NCI-H1930 (cell line): ENCODE measurements at regions not wholly inside any gene's neighbourhood (a gene's known extent, or its start where the extent isn't known, plus 50 kb on each side); places are given as distances from the start of the nearest gene placed in this dataset.
"Not testable (repeated sequence)": the region's sequence is repeated elsewhere in the genome, so short reads cannot be mapped to it uniquely, and the experiment has no call there.

Experiments used
- DNase-seq, 2 experiments: peaks; one replicate each; lab custom pipeline; 2025; lab: John Stamatoyannopoulos, UW

DNA sequence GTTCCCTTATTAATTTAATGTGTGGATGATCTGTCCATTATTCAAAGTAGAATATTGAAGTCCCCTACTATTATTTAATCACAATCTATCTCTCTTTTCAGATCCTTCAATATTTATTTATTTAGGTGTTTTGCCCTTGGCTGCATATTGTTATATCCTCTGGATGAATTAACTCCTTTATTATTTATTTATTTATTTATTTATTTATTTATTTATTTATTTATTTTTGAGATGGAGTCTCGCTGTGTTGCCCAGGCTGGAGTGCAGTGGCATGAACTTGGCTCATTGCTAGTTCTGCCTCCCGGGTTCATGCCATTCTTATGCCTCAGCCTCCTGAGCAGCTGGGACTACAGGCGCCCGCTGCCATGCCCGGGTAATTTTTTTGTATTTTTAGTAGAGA is 776.6 kb upstream of the NXPH2 start:
- DNase-seq: no peak

DNA sequence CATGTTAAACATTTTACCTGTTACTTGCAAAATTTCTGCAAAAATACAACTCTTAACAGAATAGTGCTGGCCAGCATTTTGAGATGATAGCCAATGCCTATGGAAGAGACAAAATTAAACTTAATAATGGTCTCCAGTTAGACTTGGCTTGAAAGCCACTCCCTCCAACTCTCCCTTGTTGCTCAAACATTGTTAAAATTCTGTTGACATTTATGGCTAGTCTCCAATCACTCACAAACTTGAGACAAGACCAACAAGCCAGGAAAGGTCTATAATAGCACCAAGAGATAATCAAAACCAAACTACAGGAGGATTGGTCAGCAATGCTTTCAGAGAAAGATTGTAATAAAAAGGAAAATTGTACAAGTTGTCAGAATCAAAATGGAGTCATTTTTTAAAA is 770.7 kb upstream of the NXPH2 start:
- no peak for DNase-seq

DNA sequence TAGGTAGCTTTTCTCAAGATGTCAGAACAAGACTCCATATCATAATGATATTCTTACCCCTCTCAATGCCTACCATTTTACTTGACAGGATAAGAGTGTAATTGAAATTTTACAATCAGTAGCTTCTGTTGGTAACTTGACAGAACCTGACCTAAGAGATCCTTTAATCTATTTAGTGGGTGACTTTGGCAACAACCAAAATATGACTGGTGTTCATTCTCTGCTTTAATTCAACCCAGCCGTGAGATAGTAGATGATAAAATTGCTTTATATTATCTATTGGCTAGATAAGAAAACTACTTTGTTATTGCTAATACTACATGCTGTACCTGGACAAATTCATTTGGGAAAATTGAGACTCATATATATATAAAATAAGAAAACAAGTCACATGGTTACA is 770.2 kb upstream of the NXPH2 start:
- DNase-seq: no peak

DNA sequence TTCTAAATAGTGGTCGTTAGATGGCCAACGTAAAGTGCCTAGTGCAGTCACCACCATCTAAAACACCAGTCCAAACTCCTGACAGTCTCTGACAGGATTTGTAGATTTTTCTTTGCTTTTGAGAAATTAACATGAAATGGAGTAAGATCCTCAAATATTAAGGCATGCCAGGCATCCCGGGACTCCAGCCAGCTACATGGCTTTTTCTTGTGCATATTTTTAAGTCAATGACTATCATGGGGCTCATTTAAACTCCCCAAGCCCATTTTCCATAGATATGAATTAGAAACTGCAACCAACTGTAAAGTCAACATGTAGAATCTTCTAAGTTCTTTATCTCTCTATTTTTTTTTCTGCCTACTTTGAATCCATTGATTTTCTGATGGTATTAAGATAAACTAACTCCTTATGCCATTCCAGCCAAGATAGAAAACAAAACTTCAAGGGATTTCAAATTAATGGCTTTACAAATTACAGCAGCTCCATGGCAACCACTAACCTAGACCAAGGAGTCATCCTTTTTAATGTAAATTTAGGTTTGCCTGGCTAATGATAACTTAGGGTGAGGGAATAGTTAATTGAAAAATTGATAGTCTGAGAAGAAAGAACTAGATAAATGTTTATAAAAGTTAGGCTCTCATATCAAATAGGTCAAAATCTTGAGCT is 764.1 kb upstream of the NXPH2 start:
- DNase-seq: no peak

DNA sequence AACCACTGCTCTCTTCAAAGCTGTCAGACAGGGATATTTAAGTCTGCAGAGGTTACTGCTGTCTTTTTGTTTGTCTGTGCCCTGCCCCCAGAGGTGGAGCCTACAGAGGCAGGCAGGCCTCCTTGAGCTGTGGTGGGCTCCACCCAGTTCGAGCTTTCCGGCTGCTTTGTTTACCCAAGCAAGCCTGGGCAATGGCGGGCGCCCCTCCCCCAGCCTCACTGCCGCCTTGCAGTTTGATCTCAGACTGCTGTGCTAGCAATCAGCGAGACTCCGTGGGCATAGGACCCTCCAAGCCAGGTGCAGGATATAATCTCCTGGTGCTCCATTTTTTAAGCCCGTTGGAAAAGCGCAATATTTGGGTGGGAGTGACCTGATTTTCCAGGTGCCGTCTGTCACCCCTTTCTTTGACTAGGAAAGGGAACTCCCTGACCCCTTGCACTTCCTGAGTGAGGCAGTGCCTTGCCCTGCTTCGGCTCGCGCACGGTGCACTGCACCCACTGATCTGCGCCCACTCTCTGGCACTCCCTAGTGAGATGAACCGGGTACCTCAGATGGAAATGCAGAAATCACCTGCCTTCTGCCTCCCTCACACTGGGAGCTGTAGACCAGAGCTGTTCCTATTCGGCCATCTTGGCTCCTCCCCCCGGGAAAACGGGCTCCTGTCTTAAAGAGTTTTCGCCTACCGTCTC is 758.3 kb upstream of the NXPH2 start:
- DNase-seq: not testable (repeated sequence)

DNA sequence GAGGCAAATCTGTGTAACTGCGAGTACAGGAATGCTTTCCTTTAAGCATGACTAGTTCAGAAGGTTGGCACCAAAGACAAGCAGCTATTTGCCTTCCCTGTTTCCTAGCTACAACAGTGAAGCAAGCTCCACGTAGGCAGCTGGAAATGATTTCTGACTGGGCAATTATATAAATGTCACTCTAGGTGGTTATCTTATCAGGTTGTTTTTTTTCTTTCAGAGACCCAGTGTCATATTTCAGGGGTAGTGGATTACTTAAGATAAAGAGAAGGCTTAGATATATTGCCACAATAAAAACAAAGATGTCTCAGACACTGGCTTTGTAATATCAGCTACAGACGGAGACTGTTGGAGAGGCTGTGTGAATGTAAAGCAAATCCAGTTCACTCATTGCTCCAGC is 748.9 kb upstream of the NXPH2 start:
- no peak for DNase-seq

DNA sequence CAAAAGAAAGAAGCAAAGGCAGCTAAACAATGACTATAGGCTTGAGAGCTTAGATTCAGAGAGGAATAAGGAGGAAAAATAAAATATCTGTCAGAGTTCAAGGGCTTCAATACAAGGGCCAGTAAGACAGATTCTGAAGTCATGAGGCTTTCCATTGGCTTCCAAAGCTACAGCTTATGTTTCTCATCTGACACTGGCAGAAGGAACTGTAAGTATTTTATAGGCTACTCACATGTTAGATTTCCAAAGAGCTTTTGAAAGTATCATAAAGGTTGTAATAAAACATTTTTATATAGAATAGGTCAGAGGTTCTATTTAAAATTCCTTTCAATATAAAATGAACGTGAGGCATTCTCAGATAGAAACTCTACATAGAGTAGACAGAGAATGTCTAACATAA is 746.6 kb upstream of the NXPH2 start:
- no peak for DNase-seq

DNA sequence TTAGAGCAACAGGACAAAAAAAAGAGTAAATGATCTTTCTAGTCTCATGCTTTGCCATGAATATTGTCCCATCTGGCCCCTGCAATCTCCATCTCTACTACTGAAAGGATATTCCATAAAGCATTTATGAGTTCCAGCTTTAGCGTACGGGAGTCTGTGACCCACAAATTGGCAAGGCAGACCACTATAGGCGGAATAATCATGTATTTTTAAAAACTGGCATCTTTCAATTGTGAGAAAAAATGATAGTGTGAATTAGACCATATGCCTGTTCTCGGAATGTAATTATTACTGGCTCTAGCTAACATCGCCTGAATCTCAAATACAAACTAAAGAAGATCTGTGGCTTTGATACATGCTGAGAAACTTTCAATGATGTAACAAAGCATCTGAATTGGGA is 738.1 kb upstream of the NXPH2 start:
- DNase-seq: no peak

DNA sequence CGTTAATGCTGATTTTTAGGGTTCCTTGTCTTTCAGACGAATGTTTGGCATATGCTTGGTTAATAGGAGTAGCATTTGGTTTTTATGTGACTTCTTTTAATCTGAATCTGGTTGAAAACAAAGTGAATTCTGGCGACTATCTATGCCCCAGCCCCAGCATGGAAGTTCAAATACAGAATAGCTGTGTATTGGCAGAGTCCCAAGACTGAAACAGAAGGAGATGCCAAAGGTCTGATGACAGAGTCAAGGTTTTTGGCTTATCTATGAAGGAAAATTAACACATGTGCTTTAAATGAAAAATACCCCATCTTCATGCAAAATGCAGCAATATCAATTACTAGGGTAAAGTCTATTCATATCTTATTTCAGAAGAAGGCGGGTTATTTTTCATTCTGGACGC is 734.8 kb upstream of the NXPH2 start:
- no peak for DNase-seq

DNA sequence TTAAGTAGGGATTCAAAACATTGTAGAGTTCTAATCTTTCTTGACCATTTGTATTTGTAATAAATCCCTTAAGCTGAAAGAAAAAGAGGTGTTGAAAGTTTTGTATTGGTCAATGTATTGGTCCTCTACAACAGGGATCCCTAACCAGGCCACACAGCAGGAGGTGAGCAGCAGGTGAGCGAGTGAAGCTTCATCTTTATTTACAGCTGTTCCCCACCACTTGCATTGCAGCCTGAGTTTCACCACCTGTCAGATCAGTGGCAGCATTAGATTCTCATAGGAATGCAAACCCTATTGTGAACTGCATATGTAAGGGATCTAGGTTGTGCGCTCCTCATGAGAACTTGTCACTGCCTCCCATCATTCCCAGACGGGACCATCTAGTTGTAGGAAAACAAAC is 715.7 kb upstream of the NXPH2 start:
- DNase-seq: no peak

DNA sequence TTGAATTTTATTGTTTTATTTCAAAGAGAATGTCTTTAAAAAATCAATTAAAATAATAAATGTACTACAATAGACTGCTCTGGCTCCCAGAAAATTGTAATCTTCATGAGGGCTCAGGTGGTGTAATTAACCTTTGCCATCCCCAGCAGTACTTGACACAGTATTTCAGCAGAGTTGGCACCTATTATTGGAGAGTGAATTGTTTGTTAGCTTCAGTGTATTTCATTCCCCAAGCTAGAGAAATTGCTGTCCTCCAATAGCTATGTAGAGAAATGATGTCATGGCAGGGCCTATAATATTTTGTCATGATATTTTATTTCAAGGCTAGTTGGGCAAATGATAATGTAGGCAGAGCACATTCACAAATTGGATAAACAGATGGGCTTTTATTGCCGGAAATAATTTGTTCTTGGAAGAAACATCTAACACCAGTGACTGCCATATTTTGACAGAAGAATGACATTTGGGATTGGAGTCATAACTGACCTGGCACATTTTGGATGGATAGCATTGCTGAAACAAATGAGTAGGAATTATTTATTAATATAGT is 712.0 kb upstream of the NXPH2 start:
- no peak for DNase-seq

DNA sequence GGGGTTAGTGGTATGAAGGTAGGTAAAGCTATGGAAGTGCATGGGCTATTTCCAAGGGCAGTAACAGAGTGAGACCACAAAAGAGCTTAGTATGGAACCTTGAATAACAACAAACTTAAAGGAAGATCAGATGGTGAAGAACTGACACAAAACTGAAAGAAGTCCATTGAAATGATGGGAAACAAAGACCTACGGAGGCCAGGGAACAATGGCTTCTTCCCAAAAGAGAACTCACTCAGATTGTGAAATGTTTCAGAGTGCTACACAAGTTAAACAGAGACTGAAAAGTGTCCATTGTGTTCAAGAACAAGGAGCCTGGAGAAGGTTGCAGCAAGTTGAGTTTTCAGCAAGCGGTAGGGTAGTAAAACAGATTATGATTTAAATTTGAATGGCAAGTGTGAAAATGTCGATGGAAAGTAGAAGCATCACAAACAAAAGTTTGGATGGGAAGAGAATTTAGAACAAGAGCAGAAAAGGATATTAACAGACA is 700.0 kb upstream of the NXPH2 start:
- no peak for DNase-seq

DNA sequence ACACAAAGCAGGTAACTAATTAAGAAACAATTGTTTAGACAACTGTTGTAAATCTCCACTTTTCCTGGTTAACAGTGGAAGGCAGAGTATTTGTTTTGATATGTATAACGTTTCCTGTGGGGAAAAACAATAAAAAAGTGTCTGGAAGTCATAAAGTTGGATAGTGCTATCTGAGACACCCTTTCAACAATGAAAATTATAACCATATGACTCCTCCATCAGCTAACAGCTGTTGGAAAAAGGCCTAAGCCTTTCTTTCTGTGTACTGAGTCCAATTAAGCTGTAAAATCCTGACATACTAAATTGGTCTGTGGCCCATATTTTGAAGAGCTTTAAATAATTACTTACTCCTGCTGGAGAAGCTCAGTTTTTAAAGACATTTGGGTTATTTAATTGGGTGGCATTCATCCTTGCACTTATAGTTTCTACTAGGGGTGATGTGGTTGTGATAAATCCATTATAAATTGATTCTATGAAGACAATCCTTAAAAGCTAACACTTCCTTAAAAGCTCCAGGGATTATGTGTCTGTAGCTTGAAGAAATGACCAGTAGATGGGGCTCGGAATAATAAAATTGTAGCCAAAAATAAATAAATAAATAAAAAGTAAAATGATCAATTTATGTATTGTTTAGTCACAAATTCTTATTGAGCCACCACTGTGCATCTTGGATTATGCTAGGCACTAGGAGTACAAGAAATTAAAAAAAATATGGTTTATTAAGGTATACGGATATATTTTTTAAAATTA is 698.1 kb upstream of the NXPH2 start:
- DNase-seq: no peak

DNA sequence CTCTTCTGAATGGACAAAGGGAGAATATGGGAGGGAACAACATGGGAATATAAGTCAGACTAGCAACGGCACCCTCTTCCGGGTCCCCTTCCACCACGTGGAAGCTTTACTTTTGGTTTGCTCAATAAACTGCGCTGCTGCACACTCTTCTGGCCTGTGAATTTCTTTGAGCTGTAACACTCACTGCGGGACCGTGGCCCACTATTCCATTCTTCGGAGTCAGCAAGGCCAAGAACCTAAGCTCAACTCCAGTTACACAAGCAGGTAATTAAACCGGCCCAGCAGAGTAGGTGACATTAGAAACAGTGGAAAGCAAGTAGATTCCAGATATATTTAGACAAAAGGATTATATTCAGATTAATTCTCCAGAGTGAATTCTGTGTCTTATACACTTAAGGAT is 697.4 kb upstream of the NXPH2 start:
- DNase-seq: no peak

DNA sequence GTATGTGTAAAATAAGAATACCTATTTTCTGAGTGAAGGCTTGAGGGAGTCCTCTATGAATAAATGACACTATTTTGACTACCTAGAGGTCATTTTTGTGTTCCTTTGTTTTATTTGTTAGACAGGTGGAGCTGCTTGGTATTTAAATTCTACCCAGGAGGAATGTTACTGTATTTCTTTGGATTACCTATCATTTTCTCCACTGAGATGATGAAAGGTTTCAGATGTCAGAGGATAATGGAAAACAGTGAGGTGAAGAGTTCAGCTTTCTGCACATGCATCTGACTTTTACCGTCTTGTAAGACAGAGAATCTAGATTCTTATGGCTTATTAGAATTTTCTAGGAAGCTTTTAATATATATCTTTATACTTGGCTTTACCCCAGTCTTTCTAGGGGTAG is 689.8 kb upstream of the NXPH2 start:
- DNase-seq: no peak

DNA sequence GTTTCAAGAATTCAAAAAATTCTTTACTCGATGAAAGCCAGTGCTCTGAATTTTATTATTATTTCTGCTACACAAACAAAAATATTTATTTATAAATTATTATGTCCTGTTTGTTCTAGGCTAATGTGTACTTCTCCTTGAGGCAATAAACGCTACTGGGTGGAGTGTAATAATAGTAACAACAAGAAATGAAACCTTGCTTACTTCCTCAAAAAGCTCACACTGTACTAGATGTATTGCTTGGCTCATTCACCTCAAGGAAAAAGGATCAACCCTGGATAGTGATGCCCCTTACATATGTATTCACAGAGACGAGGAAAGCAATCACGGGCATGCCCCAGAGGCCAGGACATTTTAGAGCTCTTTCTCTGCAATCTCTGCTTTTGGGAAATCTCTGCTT is 685.6 kb upstream of the NXPH2 start:
- DNase-seq: no peak

DNA sequence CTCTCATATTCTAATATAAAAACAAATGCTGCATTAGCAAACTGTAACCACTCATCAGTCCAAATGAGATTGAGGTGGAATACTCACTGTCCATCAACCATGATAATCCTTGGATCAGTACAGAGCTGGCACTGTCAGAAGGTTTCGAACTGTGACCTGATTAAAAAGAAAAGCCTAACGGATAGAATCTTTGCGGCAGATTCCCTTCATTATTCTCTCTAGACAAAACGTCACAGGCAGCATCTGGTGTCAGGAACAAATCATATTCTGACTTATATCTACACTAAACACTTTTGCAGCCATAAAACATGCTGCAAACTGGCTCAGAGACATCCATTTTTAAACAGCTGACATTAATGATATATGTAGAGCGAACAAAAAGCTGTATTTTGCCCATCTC is 677.7 kb upstream of the NXPH2 start:
- DNase-seq: no peak

DNA sequence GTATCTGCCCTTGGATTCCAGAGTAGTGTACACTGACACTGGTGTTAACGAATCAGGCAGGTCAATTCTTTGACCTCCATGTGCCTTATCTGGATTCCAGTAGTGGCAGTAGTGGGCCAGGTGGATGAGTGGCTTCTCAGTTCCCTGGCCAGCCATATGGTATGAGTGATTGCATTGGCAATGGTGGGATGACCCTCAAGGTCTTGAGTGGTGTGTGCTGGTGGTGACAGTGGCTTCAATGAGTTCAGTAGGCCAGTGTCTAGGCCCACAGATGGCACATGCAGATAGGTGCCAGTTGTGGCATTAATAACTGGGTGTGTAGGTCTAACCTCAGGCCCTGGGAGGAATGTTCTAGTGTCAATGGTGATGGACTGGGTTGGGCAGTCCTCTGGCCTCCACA is 674.1 kb upstream of the NXPH2 start:
- DNase-seq: no peak

DNA sequence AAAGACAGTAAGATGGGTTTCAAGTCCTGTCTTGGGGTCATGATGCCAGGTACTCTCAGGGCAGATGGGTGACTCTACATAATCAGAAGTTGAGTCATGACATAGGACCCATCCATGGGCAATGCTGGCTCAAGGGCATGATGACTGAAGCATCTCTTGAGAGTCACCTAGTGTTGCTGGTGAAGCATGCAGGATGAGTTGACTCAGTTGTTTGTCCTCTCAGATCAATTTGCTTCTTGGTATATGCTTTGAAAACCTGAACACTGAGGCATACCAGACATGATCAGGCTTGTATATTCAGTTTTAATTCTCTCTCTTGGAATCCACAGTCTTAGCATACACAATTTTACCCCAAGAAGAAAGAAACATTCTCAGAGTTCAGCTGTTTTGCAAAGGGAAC is 658.9 kb upstream of the NXPH2 start:
- DNase-seq: no peak

DNA sequence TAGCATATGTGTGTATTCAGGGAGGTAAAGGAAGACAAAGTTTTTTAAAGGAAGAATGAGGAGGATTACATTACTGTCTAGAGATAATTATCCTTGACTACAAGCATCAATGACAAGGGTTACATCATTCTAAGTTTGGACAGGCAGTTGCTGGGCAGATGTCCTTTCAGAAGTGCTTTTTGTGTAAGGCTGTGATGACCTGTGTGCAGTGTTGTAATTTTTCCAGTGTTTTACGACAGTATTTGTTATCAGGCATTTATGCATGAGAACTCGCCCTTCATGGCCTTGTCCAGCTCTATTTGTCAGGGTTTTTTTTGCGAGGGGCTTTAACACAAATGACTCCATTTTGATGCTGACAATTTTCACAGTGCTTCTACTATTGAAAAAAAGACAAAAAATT is 658.3 kb upstream of the NXPH2 start:
- no peak for DNase-seq

DNA sequence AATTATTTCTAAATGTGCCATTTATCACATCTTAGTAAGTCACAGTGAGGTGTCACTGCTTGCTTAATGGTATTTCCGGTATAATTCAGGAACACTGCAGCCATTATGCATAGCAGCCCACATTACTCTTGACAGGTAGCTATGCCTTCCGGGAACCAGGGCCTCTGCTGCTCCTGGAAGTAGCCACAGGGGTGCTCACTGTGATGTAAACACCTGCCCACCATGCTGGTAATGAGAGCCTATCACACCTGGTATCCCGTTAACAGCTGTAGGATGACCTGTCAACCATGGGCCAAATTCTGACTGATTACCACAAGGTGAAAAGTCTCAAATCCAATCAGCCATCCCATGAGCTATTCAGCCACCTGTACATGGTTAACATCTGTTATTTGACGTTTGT is 647.0 kb upstream of the NXPH2 start:
- no peak for DNase-seq

DNA sequence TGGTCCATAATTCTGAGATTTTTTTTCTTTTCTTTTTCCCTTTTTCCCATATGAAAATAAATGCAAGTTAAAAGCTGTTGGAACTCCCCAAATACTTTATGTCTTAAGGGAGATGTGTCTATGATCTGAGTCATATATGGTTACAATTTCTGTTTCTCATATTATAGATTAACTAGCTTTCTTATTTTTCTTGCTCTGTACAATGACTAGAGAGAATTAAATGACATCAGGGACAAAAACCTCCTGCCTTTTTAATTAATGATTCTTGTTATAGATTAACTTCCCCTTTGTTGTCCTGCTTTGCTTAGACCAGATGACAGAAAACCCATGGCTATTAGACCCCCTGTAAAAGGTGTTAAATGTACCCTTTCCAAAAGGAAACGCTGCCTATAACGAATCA is 643.9 kb upstream of the NXPH2 start:
- no peak for DNase-seq

DNA sequence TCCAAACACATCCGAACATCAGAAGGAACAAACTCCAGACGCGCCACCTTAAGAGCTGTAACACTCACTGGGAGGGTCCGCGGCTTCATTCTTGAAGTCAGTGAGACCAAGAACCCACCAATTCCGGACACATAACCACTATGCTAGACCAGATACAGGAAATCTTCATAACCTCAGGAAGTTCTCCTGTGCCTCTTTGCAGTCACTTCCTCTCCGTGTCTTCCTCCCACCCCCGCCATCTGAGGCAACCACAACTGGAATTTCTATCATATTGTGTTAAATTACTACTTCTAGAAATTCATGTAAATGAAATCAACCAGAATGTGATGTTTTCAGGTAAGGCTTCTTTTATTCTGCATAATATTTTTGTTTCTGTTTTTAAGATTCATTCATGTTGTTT is 631.0 kb upstream of the NXPH2 start:
- no peak for DNase-seq
